CD4-positive, alpha-beta T cell treated with Interleukin-1 beta for 1 hour (primary cell): ENCODE measurements at regions not wholly inside any gene's neighbourhood (a gene's known extent, or its start where the extent isn't known, plus 50 kb on each side); places are given as distances from the start of the nearest gene placed in this dataset.
"Not testable (repeated sequence)": the region's sequence is repeated elsewhere in the genome, so short reads cannot be mapped to it uniquely, and the experiment has no call there.

Source experiments
- DNase-seq, 2 donors: peaks; one replicate each; pipeline ENCODE4 v3.0.0-alpha.2; 2020 to 2022

GRCh38 chr13:109355875-109356434, 430.4 kb downstream of the IRS2 start:
- DNase-seq, result no peak

- DNase-seq, result no peak
Measured at GRCh38 chr13:109355166-109355565, 431.2 kb downstream of the IRS2 start.

GRCh38 chr13:109351236-109351635, 435.1 kb downstream of the IRS2 start:
- no peak for DNase-seq

- DNase-seq, result no peak
Measured at GRCh38 chr13:109348519-109349258, 437.7 kb downstream of the IRS2 start.

- no peak for DNase-seq
Measured at GRCh38 chr13:109346060-109346459, 440.3 kb downstream of the IRS2 start.

GRCh38 chr13:109345433-109345941, 440.9 kb downstream of the IRS2 start:
- DNase-seq, result no peak

- DNase-seq, result no peak
Measured at GRCh38 chr13:109344552-109345157, 441.7 kb downstream of the IRS2 start.

GRCh38 chr13:109336730-109337129, 449.7 kb downstream of the IRS2 start:
- no peak for DNase-seq

GRCh38 chr13:109333893-109334651, 452.3 kb downstream of the IRS2 start:
- no peak for DNase-seq

GRCh38 chr13:109332506-109333499, 453.6 kb downstream of the IRS2 start:
- DNase-seq, result no peak

GRCh38 chr13:109331898-109332297, 454.5 kb downstream of the IRS2 start:
- DNase-seq, result no peak

- DNase-seq, result no peak
Measured at GRCh38 chr13:109331011-109331433, 455.4 kb downstream of the IRS2 start.

- DNase-seq, result no peak
Measured at GRCh38 chr13:109330123-109330522, 456.3 kb downstream of the IRS2 start.

GRCh38 chr13:109329175-109329574, 457.2 kb downstream of the IRS2 start:
- no peak for DNase-seq

- no peak for DNase-seq
Measured at GRCh38 chr13:109326601-109327000, 459.8 kb downstream of the IRS2 start.

GRCh38 chr13:109323338-109323737, 463.0 kb downstream of the IRS2 start:
- no peak for DNase-seq

- DNase-seq, result no peak
Measured at GRCh38 chr13:109318945-109319590, 467.3 kb downstream of the IRS2 start.

GRCh38 chr13:109315481-109315880, 470.9 kb downstream of the IRS2 start:
- no peak for DNase-seq

- no peak for DNase-seq
Measured at GRCh38 chr13:109314101-109314500, 472.3 kb downstream of the IRS2 start.

- DNase-seq, result no peak
Measured at GRCh38 chr13:109312399-109312798, 474.0 kb downstream of the IRS2 start.

- DNase-seq, result not testable (repeated sequence)
Measured at GRCh38 chr13:109311431-109311976, 474.9 kb downstream of the IRS2 start.
